ENCODE measurements at regions not wholly inside any gene's neighbourhood (a gene's known extent, or its start where the extent isn't known, plus 50 kb on each side); places are given as distances from the start of the nearest gene placed in this dataset.

DNA sequence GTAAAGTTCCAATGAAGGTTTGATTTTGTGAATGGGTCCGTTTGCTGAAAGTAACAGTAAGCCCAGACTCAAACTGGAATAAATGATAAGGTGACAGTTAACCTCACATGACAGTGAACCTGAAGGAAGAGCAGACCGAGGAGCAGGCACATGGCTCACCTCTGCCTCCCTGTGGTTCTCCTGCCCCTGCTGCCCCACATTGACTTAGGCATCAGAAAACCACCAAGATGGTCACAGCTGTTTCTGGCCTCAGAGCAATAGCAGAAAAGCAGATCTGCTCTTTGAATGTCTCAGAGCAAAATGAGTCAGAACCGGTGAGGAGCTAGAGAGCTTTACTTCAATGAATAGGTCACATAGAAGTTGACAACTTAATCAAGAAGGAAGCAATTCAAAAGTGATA, 487.6 kb downstream of the METTL4 start:
- H3K36me3 Mint-ChIP-seq = no peaks in the 10 kb centered on the region

DNA sequence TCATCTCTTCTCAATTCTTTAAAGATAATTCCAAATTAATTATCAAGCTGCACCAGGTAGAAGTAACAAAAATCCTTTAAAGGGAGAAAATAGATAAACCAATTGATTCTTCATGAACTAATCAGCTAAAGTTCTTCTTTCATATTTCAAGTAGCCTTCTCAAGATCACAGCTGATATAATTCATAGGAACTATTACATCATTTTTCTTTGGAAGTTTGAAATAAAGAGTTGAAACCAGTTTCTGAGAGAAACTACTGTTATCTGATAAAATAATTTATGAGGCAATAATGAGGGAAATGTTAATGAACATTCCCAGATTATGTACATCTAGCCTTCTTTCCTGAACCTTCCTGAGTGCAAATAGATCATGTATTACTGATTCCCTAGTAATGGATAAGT, 484.9 kb downstream of the METTL4 start:
- Mint-ChIP-seq H3K4me1 (peaks cover 0 to 1% (median 0%) of the 10 kb centered on the region in 3 donors), H3K27ac (no peak overlapping the region), H3K27me3 (no peaks in the 10 kb centered on the region), H3K36me3 (no peaks in the 10 kb centered on the region), H3K4me3 (no peak overlapping the region), H3K9me3 (no peaks in the 10 kb centered on the region)

More for the DNA sequence above, 487.6 kb downstream of the METTL4 start:
- H3K4me3 Mint-ChIP-seq = no peak overlapping the region
- H3K27me3 Mint-ChIP-seq = no peaks in the 10 kb centered on the region
- H3K4me1 Mint-ChIP-seq = peaks cover 0 to 1% (median 0%) of the 10 kb centered on the region in 3 donors
- no peaks in the 10 kb centered on the region for H3K9me3 Mint-ChIP-seq
- no peak overlapping the region for H3K27ac Mint-ChIP-seq

DNA sequence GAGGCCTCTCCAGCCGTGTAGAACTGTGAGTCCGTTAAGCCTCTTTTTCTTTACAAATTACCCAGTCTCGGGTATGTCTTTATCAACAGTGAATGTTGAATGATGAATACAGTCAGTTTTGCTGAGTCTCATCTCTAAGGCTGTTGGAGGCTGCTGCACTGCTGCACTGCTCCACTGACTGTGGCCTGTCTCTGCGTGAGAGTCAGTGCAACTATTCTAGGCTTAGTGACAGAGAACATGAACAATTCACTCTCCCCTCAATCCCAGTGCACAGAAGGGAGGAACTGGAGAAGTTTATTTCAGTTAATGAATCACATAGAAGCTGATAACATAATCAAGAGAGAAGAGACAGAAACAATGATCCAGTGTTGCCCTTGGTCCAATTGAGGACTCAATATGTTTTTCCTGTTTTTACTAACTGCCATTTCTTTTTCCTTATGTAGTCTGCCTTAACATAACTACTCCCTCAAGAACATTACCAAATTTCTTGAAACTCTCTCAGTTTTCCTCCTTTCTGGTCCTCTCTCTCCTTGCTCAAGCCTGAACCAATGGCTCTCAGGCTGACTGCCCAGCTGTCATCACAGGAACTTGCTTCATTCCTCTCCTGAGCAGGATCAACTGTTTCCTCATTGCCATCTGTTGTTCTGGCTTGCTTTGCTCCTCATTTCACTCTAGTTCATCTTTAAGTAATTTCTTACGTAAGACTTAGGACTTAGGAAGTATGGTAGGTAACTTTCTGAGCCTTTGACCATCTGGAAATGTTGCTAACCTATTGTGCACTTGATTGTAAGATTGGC, 483.2 kb downstream of the METTL4 start:
- no peak overlapping the region for H3K4me3 Mint-ChIP-seq
- no peaks in the 10 kb centered on the region for H3K27me3 Mint-ChIP-seq
- no peaks in the 10 kb centered on the region for H3K9me3 Mint-ChIP-seq
- no peaks in the 10 kb centered on the region for H3K36me3 Mint-ChIP-seq
- H3K27ac Mint-ChIP-seq = no peak overlapping the region
- peaks cover 0 to 1% (median 0%) of the 10 kb centered on the region in 3 donors for H3K4me1 Mint-ChIP-seq

DNA sequence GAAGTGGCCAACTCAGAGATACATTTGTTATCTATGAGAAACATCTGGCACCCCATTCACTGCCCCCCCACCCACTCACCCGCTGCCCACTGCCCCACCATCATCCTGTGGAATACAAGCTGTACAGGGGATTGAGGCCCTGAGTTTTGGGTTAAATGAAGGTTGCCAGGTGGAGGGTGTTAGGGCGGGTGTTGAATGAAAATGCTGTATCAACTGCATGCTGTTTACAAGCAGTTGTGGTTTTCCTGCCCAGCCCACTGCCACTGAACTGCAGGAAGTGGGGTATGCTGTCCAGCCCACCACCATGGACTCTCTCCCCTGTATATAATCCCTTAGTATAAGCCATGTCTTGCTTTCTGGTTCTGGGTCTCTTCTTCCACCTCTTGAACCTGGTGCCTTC, 481.9 kb downstream of the METTL4 start:
- Mint-ChIP-seq H3K4me3 (no peak overlapping the region), H3K36me3 (no peaks in the 10 kb centered on the region), H3K27ac (no peak overlapping the region), H3K4me1 (no peaks in the 10 kb centered on the region), H3K9me3 (no peaks in the 10 kb centered on the region), H3K27me3 (no peaks in the 10 kb centered on the region)

DNA sequence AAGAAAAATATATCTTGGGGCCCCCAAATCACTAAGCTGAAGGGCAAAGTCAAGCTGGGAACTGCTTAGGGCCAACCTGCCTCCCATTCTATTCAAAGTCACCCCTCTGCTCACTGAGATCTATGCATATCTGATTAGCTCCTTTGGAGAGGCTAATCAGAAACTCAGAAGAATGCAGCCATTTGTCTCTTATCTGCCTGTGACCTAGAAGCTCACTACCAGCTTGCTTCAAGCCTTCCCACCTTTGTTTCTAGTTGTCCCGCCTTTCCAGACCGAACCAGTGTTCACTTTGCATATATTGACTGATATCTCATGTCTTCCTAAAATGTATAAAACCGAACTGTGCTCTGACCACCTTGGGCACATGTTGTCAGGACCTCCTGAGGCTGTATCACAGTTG, 479.4 kb downstream of the METTL4 start:
- no peaks in the 10 kb centered on the region for H3K4me1 Mint-ChIP-seq
- H3K36me3 Mint-ChIP-seq = no peaks in the 10 kb centered on the region
- H3K9me3 Mint-ChIP-seq = no peaks in the 10 kb centered on the region
- no peak overlapping the region for H3K4me3 Mint-ChIP-seq
- H3K27ac Mint-ChIP-seq = no peak overlapping the region
- no peaks in the 10 kb centered on the region for H3K27me3 Mint-ChIP-seq

DNA sequence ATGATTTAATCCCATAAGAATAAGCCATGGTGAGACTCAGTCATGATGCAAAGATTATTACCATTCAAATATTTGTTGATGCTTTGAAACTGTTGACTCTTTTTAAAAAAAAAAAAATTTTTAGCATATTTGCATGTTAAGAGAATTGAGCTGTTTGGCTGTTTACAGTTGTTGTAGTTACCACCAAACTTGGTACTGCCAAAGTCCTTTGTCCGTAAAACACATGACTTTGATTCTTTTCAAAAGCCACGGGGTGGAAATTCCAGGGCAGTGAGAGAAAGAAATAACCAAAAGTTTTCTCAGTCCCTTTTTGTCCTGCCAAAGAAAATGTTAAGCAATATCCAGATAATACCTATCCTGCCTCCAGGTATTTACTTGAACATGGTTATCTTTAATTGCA, 474.8 kb downstream of the METTL4 start:
- H3K9me3 Mint-ChIP-seq = no peaks in the 10 kb centered on the region
- no peaks in the 10 kb centered on the region for H3K27me3 Mint-ChIP-seq
- H3K4me1 Mint-ChIP-seq = no peaks in the 10 kb centered on the region
- no peak overlapping the region for H3K27ac Mint-ChIP-seq
- H3K36me3 Mint-ChIP-seq = no peaks in the 10 kb centered on the region
- no peak overlapping the region for H3K4me3 Mint-ChIP-seq

DNA sequence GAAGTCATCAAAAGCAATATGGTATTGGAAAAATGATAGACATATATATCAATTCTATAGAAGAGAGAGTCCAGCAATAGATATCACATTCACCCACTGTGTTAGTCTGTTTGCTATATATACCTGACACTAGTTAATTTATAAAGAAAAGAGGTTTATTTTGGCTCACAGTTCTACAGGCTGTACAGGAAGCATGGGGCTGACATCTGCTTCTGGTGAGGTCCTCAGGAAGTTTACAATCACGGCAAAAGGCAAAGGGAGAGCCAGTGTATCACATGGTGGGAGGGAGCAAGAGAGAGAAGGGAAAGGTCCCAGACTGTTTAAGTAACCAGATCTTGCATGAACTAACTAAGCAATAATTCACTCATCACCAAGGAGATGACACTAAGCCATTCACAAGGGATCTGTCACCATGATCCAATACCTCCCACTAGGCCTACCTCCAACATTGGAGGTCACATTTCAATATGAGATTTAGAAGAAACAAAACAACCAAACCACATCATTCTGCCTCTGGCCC, 470.6 kb downstream of the METTL4 start:
- Mint-ChIP-seq H3K4me1 (peaks cover 4 to 7% (median 5%) of the 10 kb centered on the region in 3 donors), H3K4me3 (no peak overlapping the region), H3K36me3 (no peaks in the 10 kb centered on the region), H3K27me3 (no peaks in the 10 kb centered on the region), H3K9me3 (no peaks in the 10 kb centered on the region), H3K27ac (no peak overlapping the region)

DNA sequence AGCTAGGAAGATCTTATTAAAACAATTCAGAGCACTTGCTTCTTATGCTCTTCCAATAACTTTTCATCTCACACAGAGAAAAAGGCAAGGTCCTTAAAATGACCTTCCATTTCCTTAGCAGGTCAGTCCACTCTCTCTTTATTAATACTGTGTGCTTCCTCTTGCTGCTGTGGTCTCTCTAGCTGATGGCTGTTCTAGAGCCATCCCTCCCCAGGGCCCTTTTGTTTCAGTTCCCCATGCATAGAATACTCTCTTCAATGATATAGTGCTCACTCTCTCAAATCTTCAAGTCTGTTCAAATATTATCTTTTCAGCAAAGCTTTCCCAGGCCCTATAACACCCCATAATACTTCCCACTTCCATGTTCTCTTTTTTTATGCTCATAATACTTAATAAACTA, 469.3 kb downstream of the METTL4 start:
- no peaks in the 10 kb centered on the region for H3K9me3 Mint-ChIP-seq
- H3K4me1 Mint-ChIP-seq = peaks cover 4 to 7% (median 5%) of the 10 kb centered on the region in 3 donors
- no peak overlapping the region for H3K27ac Mint-ChIP-seq
- H3K36me3 Mint-ChIP-seq = no peaks in the 10 kb centered on the region
- peak overlapping the region in 1 of 4 donors; percentile 28 for H3K4me3 Mint-ChIP-seq
- no peaks in the 10 kb centered on the region for H3K27me3 Mint-ChIP-seq

DNA sequence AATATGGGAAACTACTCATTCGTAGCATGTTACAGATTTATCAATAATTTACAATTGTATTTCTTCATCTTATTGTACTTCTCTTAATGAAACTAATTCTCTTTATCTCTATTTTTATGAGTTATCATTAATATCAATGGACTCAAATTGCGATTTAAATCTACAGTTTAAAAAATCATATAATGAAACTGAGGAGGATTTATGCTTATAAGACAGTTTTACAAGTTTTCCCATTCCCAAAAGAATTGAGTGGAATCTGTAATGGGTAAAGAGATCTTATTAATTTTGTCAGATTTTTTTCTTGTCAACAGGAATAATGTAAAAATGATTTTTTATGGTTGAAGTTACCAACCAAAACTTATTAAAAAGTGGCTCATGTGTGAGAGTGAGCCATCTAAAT, 468.0 kb downstream of the METTL4 start:
- peaks cover 4 to 7% (median 5%) of the 10 kb centered on the region in 3 donors for H3K4me1 Mint-ChIP-seq
- no peak overlapping the region for H3K27ac Mint-ChIP-seq
- no peaks in the 10 kb centered on the region for H3K9me3 Mint-ChIP-seq
- H3K36me3 Mint-ChIP-seq = no peaks in the 10 kb centered on the region
- H3K4me3 Mint-ChIP-seq = no peak overlapping the region
- H3K27me3 Mint-ChIP-seq = no peaks in the 10 kb centered on the region

DNA sequence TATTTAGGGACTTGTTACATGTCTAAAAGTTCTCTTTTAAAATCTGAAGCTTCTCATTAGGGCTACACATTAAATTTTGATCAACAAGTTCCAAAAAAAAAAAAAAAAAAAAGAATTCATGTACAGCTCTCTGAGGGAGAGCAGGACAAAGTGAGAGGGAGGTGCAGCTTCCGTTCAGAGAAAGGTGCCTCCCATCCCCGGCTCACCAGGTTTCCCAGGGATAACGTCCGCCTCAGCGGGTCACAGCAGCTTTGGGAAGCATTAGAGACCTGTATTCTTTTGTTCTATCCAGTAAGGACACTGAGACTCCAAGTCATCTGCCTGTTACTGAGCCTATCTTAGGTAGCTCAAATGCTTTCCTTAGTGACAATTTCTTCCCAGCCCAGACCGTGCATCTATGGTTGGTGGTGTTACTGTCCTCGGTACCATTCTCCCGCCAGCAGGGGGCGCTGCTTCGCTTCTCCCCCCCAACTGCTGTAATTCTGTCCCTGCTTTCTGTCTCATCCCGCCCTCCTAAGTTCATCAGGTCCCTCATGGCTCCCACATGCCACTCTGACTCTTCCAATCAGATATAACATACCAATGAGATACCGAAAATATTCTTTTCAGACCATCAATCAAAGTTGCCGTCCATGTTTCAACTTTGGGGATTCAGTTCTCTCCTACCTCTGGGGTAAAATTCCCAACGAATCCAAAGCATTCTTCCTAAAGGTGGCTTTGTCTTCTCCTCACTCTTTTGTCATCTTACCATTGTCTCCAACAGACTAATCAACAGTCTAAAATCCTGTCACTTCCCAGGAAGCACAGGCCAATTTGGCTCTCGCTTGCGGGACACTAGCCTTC, 466.5 kb downstream of the METTL4 start:
- H3K9me3 Mint-ChIP-seq = no peaks in the 10 kb centered on the region

DNA sequence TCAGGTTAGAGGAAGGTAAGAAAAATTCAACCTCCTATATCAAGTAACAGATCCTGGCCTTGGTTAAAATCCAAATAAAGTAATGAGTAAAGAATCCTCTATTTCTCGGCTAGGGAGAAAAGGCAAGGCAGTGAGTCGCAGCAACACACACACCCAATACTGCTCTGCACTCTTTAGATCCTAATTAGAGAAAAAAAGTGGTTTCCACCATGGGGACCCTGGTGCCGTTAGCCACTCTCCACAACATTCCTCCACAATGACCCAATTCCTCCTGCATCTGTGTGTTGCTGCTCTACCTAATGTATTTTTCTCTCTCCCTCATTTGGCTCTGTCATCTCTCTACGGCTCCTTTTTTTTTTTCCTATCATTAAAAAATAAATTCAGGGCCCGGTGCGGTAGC, 462.7 kb downstream of the METTL4 start:
- Mint-ChIP-seq H3K9me3 (no peaks in the 10 kb centered on the region), H3K4me3 (no peak overlapping the region), H3K27me3 (peaks cover 3% of the 10 kb centered on the region), H3K36me3 (no peaks in the 10 kb centered on the region), H3K4me1 (peaks cover 0 to 1% (median 0%) of the 10 kb centered on the region in 3 donors), H3K27ac (no peak overlapping the region)

More for the DNA sequence above, 466.5 kb downstream of the METTL4 start:
- Mint-ChIP-seq H3K27me3 (no peaks in the 10 kb centered on the region), H3K4me1 (peaks cover 4 to 7% (median 5%) of the 10 kb centered on the region in 3 donors), H3K36me3 (no peaks in the 10 kb centered on the region), H3K27ac (no peak overlapping the region), H3K4me3 (no peak overlapping the region)

DNA sequence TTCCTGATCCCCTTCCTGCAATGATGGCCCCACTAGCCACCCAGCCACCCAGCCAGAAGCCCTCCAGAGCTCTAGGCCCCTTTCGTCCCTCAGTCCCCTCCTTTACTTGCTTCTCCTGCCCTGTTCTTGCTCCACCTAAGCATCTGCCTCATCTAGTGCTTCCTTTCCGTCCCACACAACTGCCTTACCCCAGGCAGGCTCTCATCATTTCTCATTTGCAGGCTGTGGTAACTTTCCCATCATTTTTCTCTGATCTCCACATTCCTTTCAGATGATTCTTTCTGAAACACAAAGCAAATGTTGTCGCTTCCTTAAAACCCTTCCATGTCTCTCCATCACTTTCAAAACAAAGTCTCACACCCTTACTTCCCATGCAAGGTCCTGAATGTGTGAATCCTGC, 459.8 kb downstream of the METTL4 start:
- no peak overlapping the region for H3K4me3 Mint-ChIP-seq
- peaks cover 5% of the 10 kb centered on the region for H3K27me3 Mint-ChIP-seq
- no peaks in the 10 kb centered on the region for H3K9me3 Mint-ChIP-seq
- peak overlapping the region in 1 of 3 donors; percentile 63 for H3K27ac Mint-ChIP-seq
- H3K36me3 Mint-ChIP-seq = peaks cover 2% of the 10 kb centered on the region
- no peaks in the 10 kb centered on the region for H3K4me1 Mint-ChIP-seq

DNA sequence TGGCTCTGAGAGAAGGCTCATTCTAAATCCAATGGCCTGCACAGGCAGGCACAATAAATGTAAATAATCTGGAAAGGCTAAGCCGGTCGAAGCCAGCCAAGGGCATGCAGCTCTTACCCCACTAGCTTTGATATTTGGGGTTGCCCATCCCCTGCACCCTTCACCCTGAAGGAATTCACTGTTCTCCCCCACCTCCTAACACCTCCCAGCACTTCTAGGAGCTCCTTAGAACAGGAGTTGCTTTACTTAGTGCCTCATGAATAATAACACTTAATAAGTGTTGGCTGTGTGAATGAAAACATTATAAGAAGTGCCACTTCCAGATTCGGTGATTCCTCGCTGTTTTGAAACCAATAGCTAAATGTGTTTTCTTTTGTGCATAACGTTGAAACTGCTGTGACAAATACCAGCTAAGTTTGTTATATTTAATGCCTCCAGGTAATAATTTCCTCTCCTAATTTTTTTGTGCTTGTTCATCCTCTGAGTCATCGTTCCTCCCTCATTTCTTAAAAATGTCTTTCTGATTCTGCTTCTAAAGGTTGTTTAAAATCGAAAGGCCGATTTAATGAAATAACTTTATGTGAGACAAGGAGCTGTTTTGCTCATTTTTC, 458.8 kb downstream of the METTL4 start:
- no peak overlapping the region for H3K27ac Mint-ChIP-seq
- H3K4me3 Mint-ChIP-seq = no peak overlapping the region
- H3K9me3 Mint-ChIP-seq = no peaks in the 10 kb centered on the region
- H3K36me3 Mint-ChIP-seq = peaks cover 2% of the 10 kb centered on the region
- H3K4me1 Mint-ChIP-seq = no peaks in the 10 kb centered on the region
- peaks cover 5% of the 10 kb centered on the region for H3K27me3 Mint-ChIP-seq

DNA sequence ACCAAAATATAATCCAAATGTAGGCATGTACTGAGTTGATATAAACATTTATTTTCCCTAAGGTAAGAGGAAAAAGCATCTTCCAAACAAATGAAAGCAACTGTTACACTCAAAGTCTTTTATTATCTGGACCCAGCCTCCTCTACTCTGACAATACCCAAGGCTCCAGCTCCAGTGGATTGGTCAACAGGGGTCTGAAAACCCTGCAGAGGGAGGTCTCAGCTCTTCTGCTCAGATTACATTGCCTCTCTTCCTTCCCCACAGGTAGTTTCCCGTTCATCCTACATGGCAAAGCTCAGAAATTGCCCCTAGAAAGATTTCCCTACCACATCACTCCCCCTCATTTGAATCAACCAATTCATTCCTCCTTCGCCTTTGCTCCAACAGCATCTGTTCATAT, 457.0 kb downstream of the METTL4 start:
- peaks cover 2% of the 10 kb centered on the region for H3K36me3 Mint-ChIP-seq
- peaks cover 5% of the 10 kb centered on the region for H3K27me3 Mint-ChIP-seq
- H3K9me3 Mint-ChIP-seq = no peaks in the 10 kb centered on the region
- H3K4me1 Mint-ChIP-seq = no peaks in the 10 kb centered on the region
- no peak overlapping the region for H3K4me3 Mint-ChIP-seq
- no peak overlapping the region for H3K27ac Mint-ChIP-seq

DNA sequence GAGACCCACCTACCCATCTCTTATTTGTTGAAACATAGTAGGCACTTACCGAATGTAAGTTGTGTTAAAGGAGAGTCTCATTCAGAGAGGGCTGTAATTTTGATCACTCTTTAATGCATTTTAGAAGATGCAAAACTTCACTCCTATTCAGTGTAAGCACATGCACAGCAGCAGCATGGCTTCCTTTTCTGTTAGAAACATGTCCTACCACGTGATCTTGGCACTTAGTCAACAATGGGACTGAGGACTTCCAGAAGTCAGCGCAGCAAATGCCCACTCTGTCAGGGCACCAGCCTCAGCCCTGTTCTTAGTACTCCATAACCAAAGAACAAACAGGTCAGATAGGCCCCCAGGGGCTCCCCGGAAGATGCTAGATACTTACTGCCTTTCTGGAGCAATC, 456.5 kb downstream of the METTL4 start:
- Mint-ChIP-seq H3K4me3 (no peak overlapping the region), H3K27me3 (peaks cover 5% of the 10 kb centered on the region)

More for the DNA sequence above, 456.5 kb downstream of the METTL4 start:
- Mint-ChIP-seq H3K4me1 (no peaks in the 10 kb centered on the region), H3K36me3 (peaks cover 2% of the 10 kb centered on the region), H3K27ac (peak overlapping the region in 1 of 3 donors; percentile 15), H3K9me3 (no peaks in the 10 kb centered on the region)
